ENCODE measurements at regions not wholly inside any gene's neighbourhood (a gene's known extent, or its start where the extent isn't known, plus 50 kb on each side); places are given as distances from the start of the nearest gene placed in this dataset.

DNA sequence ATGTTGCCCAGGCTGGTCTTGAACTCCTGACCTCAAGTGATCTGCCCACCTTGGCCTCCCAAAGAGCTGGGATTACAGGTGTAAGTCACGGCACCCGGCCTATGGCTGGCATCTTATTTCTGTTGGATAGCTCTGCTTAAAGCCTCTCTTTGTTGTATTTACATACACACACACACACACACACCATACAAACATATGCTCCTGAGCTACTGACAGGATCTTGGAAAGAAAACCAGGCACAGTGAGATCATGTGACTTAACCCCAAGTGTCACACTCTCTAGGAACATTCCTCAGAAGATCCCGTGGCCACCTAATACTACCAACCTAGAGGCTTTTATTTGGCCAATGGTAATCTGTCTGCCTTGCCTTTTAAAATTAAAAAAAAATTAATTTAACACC, 85.1 kb upstream of the HAAO start:
- TF ChIP-seq, protein P1, sequence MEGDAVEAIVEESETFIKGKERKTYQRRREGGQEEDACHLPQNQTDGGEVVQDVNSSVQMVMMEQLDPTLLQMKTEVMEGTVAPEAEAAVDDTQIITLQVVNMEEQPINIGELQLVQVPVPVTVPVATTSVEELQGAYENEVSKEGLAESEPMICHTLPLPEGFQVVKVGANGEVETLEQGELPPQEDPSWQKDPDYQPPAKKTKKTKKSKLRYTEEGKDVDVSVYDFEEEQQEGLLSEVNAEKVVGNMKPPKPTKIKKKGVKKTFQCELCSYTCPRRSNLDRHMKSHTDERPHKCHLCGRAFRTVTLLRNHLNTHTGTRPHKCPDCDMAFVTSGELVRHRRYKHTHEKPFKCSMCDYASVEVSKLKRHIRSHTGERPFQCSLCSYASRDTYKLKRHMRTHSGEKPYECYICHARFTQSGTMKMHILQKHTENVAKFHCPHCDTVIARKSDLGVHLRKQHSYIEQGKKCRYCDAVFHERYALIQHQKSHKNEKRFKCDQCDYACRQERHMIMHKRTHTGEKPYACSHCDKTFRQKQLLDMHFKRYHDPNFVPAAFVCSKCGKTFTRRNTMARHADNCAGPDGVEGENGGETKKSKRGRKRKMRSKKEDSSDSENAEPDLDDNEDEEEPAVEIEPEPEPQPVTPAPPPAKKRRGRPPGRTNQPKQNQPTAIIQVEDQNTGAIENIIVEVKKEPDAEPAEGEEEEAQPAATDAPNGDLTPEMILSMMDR (IDR thresholded peaks at IDR 0.05; ENCODE audit: poor library complexity), result no peak
- no peak for TF ChIP-seq EZH2phosphoT487 (IDR thresholded peaks at IDR 0.05; ENCODE audit: low read depth, severe bottlenecking, unreplicated experiment)
